Body of pancreas (tissue), 4 donors: ENCODE measurements at regions not wholly inside any gene's neighbourhood (a gene's known extent, or its start where the extent isn't known, plus 50 kb on each side); places are given as distances from the start of the nearest gene placed in this dataset.

Experiments
- ATAC-seq: fragments of 150-250 bp; one replicate; pipeline ENCODE4 v1.9.1; 2016
- DNase-seq, 4 donors: peaks; one replicate each; pipeline ENCODE4 v3.0.0-alpha.2; 2019
- H3K27ac ChIP-seq, 4 donors: fragments of 200-600 bp; sonication (generic); 1 replicate in 3 of 4; 2 replicates in 1 of 4; pipeline versions ENCODE4 v1.5.1 to v1.6.1; 2016 to 2019; ENCODE audit warnings: mild to moderate bottlenecking in 1 of 4, mixed read lengths in 1 of 4, moderate library complexity in 1 of 4
- H3K27me3 ChIP-seq, 2 donors: fragments of 200-600 bp; sonication (generic); one replicate each; pipeline ENCODE4 v1.6.0; 2016; ENCODE audit warnings: mild to moderate bottlenecking in 1 of 2
- H3K36me3 ChIP-seq, 2 donors: fragments of 200-600 bp; sonication (generic); replicated peaks in 1 of 2; 2 replicates each; pipeline ENCODE4 v1.5.1; 2016; ENCODE audit warnings: low read depth in 2 of 2; ENCODE audit not compliant: insufficient read depth in 1 of 2
- H3K4me1 ChIP-seq: fragments of 200-600 bp; sonication (generic); one replicate; pipeline ENCODE4 v1.6.0; 2016
- H3K4me3 ChIP-seq, 2 donors: fragments of 200-600 bp; sonication (generic); 1 replicate in 1 of 2; 2 replicates in 1 of 2; pipeline ENCODE4 v1.5.1; 2016 to 2019
- H3K9me3 ChIP-seq, 3 donors: fragments of 200-600 bp; sonication (generic); 1 replicate in 2 of 3; 2 replicates in 1 of 3; pipeline ENCODE4 v1.5.1; 2016
- POLR2A ChIP-seq, 3 donors: fragments of 450-650 bp; IDR thresholded peaks; one replicate each; pipeline ENCODE4 v1.6.1; 2016; ENCODE audit warnings: antibody characterized with exemption in 3 of 3, mild to moderate bottlenecking in 2 of 3
- WGBS, 2 donors: methylation state at CpG; one replicate each; pipeline ENCODE4 v1.1.5; 2017; 5-methylcytosine and 5-hydroxymethylcytosine counted together
- intact Hi-C: fragments of 100-400 bp; cut with DNase I; formaldehyde crosslinking; loops from one replicate; pipeline ENCODE4 v1.15.1; 2023
- TF ChIP-seq, protein P1 (sequence below), 7 experiments: fragments of 450-650 bp in 4 of 7; fragments of 200-600 bp in 3 of 7; sonication (generic) in 3 of 7; IDR thresholded peaks; one replicate each; pipeline ENCODE4 v1.5.1; 2016 to 2019; ENCODE audit warnings: antibody characterized with exemption in 7 of 7

DNA sequence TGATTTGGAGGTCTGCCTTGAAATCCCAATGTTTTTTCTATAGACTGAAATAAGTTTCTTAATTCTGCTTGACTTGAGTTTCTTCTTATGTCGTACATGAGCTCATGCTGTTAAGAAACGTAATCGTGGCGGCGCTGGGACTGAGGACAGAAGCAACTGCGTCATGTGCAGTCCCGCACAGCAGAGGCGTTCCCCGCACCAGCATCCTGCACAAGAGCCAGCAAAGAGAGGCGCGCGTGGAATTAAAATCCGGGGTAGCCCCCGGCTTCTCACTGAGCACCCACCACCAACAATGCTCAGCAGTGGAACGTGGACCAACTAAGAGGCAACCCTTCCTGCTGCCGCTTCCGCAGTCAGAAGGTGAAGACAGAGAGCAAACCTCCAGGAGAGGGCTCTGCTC, 496.2 kb upstream of the ADAMTS16 start:
- Histone ChIP-seq H3K27me3 (no peaks in the 10 kb centered on the region), H3K4me3 (no peak overlapping the region), H3K27ac (no peak overlapping the region), H3K9me3 (no peaks in the 10 kb centered on the region), H3K36me3 (no peaks in the 10 kb centered on the region), H3K4me1 (no peaks in the 10 kb centered on the region)
- ATAC-seq (no peak), DNase-seq (no peak)
- intact Hi-C loops, result no loop called here
- no peak for TF ChIP-seq POLR2A (IDR thresholded peaks at IDR 0.05)
- TF ChIP-seq, protein P1, sequence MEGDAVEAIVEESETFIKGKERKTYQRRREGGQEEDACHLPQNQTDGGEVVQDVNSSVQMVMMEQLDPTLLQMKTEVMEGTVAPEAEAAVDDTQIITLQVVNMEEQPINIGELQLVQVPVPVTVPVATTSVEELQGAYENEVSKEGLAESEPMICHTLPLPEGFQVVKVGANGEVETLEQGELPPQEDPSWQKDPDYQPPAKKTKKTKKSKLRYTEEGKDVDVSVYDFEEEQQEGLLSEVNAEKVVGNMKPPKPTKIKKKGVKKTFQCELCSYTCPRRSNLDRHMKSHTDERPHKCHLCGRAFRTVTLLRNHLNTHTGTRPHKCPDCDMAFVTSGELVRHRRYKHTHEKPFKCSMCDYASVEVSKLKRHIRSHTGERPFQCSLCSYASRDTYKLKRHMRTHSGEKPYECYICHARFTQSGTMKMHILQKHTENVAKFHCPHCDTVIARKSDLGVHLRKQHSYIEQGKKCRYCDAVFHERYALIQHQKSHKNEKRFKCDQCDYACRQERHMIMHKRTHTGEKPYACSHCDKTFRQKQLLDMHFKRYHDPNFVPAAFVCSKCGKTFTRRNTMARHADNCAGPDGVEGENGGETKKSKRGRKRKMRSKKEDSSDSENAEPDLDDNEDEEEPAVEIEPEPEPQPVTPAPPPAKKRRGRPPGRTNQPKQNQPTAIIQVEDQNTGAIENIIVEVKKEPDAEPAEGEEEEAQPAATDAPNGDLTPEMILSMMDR (IDR thresholded peaks at IDR 0.05), result no peak
- 82 to 87% methylated on average over 17 of the region's 17 CpGs for WGBS, 2 donors

GRCh38 chr5:4646715-4647375, 493.3 kb upstream of the ADAMTS16 start:
- intact Hi-C loops, result no loop called here
- ATAC-seq, result no peak

GRCh38 chr5:4647955-4648354, 492.2 kb upstream of the ADAMTS16 start:
- DNase-seq (no peak), ATAC-seq (no peak)
- TF ChIP-seq, protein P1 (IDR thresholded peaks at IDR 0.05), result no peak
- no peak for TF ChIP-seq POLR2A (IDR thresholded peaks at IDR 0.05)
- H3K4me1 ChIP-seq, result no peaks in the 10 kb centered on the region
- no peaks in the 10 kb centered on the region for H3K27me3 ChIP-seq
- H3K36me3 ChIP-seq, result no peaks in the 10 kb centered on the region
- no peaks in the 10 kb centered on the region for H3K9me3 ChIP-seq
- no peak overlapping the region for H3K4me3 ChIP-seq
- H3K27ac ChIP-seq, result no peak overlapping the region
- 60 to 68% methylated on average over 7 of the region's 7 CpGs for WGBS, 2 donors
- intact Hi-C loops, result no loop called here

More at GRCh38 chr5:4646715-4647375, 493.3 kb upstream of the ADAMTS16 start:
- TF ChIP-seq POLR2A (IDR thresholded peaks at IDR 0.05), result no peak
- TF ChIP-seq, protein P1 (IDR thresholded peaks at IDR 0.05), result no peak
- H3K27me3 ChIP-seq, result no peaks in the 10 kb centered on the region
- H3K4me3 ChIP-seq, result no peak overlapping the region
- no peaks in the 10 kb centered on the region for H3K4me1 ChIP-seq
- 11 to 13% methylated on average over 8 of the region's 8 CpGs for WGBS, 2 donors
- DNase-seq, result no peak
- H3K36me3 ChIP-seq, result no peaks in the 10 kb centered on the region
- H3K9me3 ChIP-seq, result no peaks in the 10 kb centered on the region
- no peak overlapping the region for H3K27ac ChIP-seq

DNA sequence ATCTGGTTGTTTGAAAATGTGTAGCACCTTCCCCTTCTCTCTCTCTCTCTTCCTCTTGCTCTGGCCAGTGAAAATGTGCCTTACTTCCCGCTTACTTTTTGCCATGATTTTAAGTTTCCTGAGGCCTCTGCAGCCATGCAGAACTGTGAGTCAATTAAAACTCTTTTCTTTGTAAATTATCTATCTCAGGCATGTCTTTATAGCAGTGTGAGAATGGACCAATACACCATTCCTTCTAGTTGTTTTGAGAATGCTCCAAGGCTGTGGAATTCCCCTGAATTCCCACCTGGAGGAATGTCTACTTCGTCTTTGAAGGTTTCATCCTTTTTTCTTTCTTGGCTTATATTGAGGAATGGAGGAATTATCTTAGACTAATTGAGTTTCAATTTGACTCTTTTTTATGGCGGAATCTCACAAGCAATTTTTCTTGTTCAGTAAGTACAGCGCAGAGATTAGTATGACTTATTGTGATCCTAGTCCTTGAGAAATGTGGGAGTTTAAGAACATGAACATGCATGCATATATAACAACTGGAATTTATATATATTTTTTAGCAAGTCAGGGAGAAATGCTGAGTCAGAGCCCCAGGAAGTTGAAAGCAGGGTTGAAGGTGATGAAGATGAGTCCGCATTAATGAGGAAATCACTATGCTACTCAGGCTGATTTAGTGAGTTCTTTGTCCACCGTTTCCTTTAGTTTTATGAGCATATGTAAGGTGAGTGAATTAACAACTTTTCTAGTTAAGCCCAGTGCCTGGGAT, 488.1 kb upstream of the ADAMTS16 start:
- Histone ChIP-seq H3K4me3 (no peak overlapping the region), H3K4me1 (no peaks in the 10 kb centered on the region), H3K9me3 (no peaks in the 10 kb centered on the region), H3K27me3 (no peaks in the 10 kb centered on the region), H3K27ac (no peak overlapping the region), H3K36me3 (no peaks in the 10 kb centered on the region)
- no peak for DNase-seq
- TF ChIP-seq POLR2A (IDR thresholded peaks at IDR 0.05), result no peak
- TF ChIP-seq, protein P1 (IDR thresholded peaks at IDR 0.05), result no peak
- intact Hi-C loops, result no loop called here
- 69% methylated on average over 6 of the region's 6 CpGs for WGBS, 2 donors
- no peak for ATAC-seq
